Hematopoietic multipotent progenitor cell treated with erythropoietin and hydrocortisone succinate and interleukin-3 and kit ligand, for 6 days (in vitro differentiated cells): ENCODE measurements at regions not wholly inside any gene's neighbourhood (a gene's known extent, or its start where the extent isn't known, plus 50 kb on each side); places are given as distances from the start of the nearest gene placed in this dataset.

Experiments
- DNase-seq: peaks from one replicate; pipeline ENCODE4 v3.0.0-alpha.2; 2015

- no peak for DNase-seq
Measured at GRCh38 chr1:93013145-93014065, 52.1 kb upstream of the DIPK1A start.

DNA sequence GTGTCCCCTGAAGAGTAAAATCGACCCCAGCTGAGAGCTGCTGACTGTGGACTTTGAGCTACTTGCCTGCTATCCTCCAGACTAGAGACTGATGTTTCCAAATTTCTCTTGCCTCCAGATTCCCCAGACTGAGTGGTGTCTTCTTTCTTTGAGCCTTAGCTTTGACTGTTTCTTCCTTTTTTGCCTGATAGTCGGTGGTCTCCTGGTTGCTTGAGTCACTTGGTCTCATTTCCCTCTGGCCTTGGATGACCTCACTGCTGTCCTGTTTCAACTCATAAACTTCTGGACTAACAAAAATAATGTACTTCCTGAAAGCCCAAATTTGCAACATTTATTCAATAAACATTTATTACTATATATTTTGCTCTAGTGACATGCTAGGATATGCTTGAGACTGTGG is 52.9 kb upstream of the DIPK1A start:
- DNase-seq, result no peak

DNA sequence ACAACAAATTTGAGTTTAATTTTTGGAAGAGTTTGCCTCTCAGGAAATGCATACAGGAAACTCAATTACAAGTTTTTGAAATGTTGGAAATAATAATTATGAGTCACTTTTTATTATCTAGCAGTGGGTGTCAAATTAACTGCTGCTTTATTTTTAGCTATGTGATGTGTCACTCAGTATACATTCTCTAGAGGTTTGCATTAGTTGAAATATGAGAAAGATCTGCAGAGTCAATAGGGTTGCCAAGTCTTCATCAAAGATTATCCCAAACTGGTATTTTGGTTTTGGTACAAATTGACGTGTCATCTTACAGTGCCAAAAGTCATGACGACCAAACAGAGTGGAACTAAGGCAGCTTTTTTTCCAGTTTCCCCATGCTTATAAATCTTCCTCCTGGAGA is 54.3 kb upstream of the DIPK1A start:
- no peak for DNase-seq

DNA sequence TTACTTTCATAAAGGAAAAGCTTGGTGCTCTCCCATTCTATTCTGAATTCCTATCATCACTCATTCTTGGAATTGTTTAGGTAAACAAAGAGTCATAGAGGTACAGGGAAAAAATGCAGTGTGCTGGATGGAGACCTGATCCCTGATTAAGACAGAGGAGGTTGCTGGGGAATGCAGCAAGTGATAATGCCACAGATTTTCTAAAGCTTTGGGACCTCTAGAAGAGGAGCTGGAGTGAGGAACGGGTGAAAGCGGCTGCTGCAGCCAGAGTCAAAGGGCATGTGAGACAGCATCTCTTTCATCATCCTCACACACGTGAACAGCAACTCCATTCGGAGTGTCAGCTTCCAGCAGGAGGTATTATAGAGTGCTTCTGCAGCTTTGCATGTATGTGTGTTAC is 54.9 kb upstream of the DIPK1A start:
- no peak for DNase-seq

- DNase-seq, result peak; percentile 81
Measured at GRCh38 chr1:93021539-93022134, 57.4 kb upstream of the MTF2 start.

DNA sequence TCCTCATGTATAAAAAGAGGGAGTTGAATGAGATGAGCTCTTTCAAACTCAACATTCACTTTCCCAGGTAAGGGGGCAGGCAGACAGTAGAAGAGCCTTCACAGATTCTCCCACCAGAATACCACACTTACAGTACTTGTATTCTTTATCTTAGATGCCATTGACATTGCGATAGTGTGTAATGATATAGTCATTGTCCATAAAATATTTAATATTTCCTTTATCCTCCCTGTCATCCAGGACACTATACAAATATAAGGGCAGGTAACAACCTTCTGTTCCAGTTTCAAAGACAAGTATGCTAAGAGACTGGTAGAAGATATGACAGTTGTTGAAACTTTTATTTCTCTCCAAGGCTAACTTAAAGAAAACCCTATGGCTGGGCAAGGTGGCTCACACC is 56.5 kb upstream of the MTF2 start:
- DNase-seq, result no peak

- no peak for DNase-seq
Measured at GRCh38 chr1:93023281-93023680, 55.8 kb upstream of the MTF2 start.

- peak; percentile 53 for DNase-seq
Measured at GRCh38 chr1:93025572-93025971, 53.5 kb upstream of the MTF2 start.

GRCh38 chr1:93028542-93028941 is 50.5 kb upstream of the MTF2 start:
- DNase-seq, result no peak
